WTC11 (cell line): ENCODE measurements at regions not wholly inside any gene's neighbourhood (a gene's known extent, or its start where the extent isn't known, plus 50 kb on each side); places are given as distances from the start of the nearest gene placed in this dataset.

ENCODE experiments used
- ESRRA ChIP-seq: sonication (generic); formaldehyde crosslinking; IDR thresholded peaks from 2 replicates; pipeline ENCODE4 v1.8.1; 2022; ENCODE audit warnings: mild to moderate bottlenecking, missing genetic modification reagents, borderline replicate concordance
- TF ChIP-seq, protein P1 (sequence below): fragments of 200-600 bp; IDR thresholded peaks from 2 replicates; pipeline ENCODE4 v1.8.0; 2022; ENCODE audit warnings: antibody characterized with exemption
- TF ChIP-seq, protein P2 (sequence below): sonication (generic); formaldehyde crosslinking; IDR thresholded peaks from 2 replicates; pipeline ENCODE4 v1.8.0; 2022; ENCODE audit warnings: mild to moderate bottlenecking, missing genetic modification reagents

DNA sequence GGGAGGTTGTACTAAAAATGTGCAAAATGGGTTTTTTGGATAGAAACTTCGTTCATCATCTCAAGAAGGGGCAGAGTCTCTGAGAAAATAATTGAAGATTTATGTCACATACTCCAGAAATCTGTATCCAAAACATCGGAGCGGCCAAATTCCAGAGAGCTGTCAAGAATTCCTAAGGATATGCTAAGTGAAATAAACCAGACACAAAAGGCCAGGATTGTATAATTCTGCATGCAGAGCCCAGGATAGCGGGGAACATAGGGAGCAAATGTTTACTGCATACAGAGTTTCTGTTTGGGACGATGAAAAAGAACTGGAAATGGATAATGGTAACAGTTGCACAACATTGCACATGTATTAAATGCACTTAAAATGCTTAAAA lies 224.2 kb upstream of the AUTS2 start:
- TF ChIP-seq ESRRA (CRISPR knock-in tag) = no peak
- TF ChIP-seq, protein P1, sequence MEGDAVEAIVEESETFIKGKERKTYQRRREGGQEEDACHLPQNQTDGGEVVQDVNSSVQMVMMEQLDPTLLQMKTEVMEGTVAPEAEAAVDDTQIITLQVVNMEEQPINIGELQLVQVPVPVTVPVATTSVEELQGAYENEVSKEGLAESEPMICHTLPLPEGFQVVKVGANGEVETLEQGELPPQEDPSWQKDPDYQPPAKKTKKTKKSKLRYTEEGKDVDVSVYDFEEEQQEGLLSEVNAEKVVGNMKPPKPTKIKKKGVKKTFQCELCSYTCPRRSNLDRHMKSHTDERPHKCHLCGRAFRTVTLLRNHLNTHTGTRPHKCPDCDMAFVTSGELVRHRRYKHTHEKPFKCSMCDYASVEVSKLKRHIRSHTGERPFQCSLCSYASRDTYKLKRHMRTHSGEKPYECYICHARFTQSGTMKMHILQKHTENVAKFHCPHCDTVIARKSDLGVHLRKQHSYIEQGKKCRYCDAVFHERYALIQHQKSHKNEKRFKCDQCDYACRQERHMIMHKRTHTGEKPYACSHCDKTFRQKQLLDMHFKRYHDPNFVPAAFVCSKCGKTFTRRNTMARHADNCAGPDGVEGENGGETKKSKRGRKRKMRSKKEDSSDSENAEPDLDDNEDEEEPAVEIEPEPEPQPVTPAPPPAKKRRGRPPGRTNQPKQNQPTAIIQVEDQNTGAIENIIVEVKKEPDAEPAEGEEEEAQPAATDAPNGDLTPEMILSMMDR = no peak
- TF ChIP-seq, protein P2, sequence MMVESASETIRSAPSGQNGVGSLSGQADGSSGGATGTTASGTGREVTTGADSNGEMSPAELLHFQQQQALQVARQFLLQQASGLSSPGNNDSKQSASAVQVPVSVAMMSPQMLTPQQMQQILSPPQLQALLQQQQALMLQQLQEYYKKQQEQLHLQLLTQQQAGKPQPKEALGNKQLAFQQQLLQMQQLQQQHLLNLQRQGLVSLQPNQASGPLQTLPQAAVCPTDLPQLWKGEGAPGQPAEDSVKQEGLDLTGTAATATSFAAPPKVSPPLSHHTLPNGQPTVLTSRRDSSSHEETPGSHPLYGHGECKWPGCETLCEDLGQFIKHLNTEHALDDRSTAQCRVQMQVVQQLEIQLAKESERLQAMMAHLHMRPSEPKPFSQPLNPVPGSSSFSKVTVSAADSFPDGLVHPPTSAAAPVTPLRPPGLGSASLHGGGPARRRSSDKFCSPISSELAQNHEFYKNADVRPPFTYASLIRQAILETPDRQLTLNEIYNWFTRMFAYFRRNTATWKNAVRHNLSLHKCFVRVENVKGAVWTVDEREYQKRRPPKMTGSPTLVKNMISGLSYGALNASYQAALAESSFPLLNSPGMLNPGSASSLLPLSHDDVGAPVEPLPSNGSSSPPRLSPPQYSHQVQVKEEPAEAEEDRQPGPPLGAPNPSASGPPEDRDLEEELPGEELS (CRISPR knock-in tag) = no peak
